OCI-LY7 (cell line): ENCODE measurements at regions not wholly inside any gene's neighbourhood (a gene's known extent, or its start where the extent isn't known, plus 50 kb on each side); places are given as distances from the start of the nearest gene placed in this dataset.

Experiments used
- BruUV-seq: library from RNA; stranded (reverse); fragments of 400-500 nt; replicated peaks from 2 replicates; lab custom pipeline; 2021; lab: Mats Ljungman, UMichigan
- CTCF ChIA-PET: fragments of 300-600 bp; sonication (Branson Sonifier 250); formaldehyde crosslinking; loops from one replicate; lab custom pipeline; 2022; ENCODE audit warnings: antibody characterized with exemption; ENCODE audit not compliant: unreplicated experiment; lab: Charles Lee
- POLR2A ChIA-PET: fragments of 300-600 bp; sonication (Branson Sonifier 250); formaldehyde crosslinking; loops from one replicate; lab custom pipeline; 2022; ENCODE audit warnings: antibody characterized with exemption; lab: Charles Lee
- DNase-seq: peaks from one replicate; pipeline ENCODE4 v3.0.0-alpha.2; 2015; ENCODE audit warnings: low spot score
- H2AFZ ChIP-seq: fragments of 200-600 bp; sonication (generic), shearing (Covaris generic); 2 replicates; pipeline ENCODE4 v1.6.1; 2014; ENCODE audit warnings: mild to moderate bottlenecking, antibody characterized with exemption, low read length, moderate library complexity
- H3K27ac ChIP-seq: fragments of 200-600 bp; sonication (generic); 2 replicates; pipeline ENCODE4 v1.5.1; 2014; ENCODE audit warnings: mixed run types, low read depth, mild to moderate bottlenecking, moderate library complexity, low read length, inconsistent platforms; ENCODE audit not compliant: poor library complexity, severe bottlenecking
- H3K36me3 ChIP-seq: fragments of 200-600 bp; sonication (generic); 2 replicates; pipeline ENCODE4 v1.6.1; 2014; ENCODE audit warnings: mild to moderate bottlenecking, antibody characterized with exemption, low read length, moderate library complexity, mixed read lengths; ENCODE audit not compliant: insufficient read depth
- H3K4me1 ChIP-seq: fragments of 200-600 bp; sonication (generic); 2 replicates; pipeline ENCODE4 v1.5.1; 2014; ENCODE audit warnings: mild to moderate bottlenecking, low read length; ENCODE audit not compliant: insufficient read depth, poor library complexity, severe bottlenecking
- H3K4me2 ChIP-seq: fragments of 200-600 bp; sonication (generic); 2 replicates; pipeline ENCODE4 v1.6.1; 2014; ENCODE audit warnings: mild to moderate bottlenecking, low read length
- H3K4me3 ChIP-seq: fragments of 200-600 bp; sonication (generic); 2 replicates; pipeline ENCODE4 v1.5.1; 2014; ENCODE audit warnings: mild to moderate bottlenecking, low read depth, low read length; ENCODE audit not compliant: poor library complexity, severe bottlenecking
- H3K79me2 ChIP-seq: fragments of 200-600 bp; sonication (generic); 2 replicates; pipeline ENCODE4 v1.6.1; 2016; ENCODE audit warnings: low read depth, mild to moderate bottlenecking, low read length, moderate library complexity, mixed read lengths; ENCODE audit not compliant: insufficient read depth
- H3K9me2 ChIP-seq: fragments of 200-600 bp; sonication (generic); 2 replicates; pipeline ENCODE4 v1.6.1; 2016; ENCODE audit warnings: mild to moderate bottlenecking, low read length, mixed read lengths; ENCODE audit not compliant: insufficient read depth
- H3K9me3 ChIP-seq: fragments of 200-600 bp; sonication (generic); 2 replicates; pipeline ENCODE4 v1.6.1; 2014; ENCODE audit warnings: mild to moderate bottlenecking, mixed run types, low read length, mixed read lengths
- H4K20me1 ChIP-seq: fragments of 200-600 bp; sonication (generic); 2 replicates; pipeline ENCODE4 v1.6.1; 2014; ENCODE audit warnings: mild to moderate bottlenecking, antibody characterized with exemption, low read length, moderate library complexity, mixed read lengths; ENCODE audit not compliant: insufficient read depth
- EZH2phosphoT487 ChIP-seq: fragments of 200-600 bp; sonication (generic); IDR thresholded peaks from 2 replicates; pipeline ENCODE4 v1.6.1; 2018; ENCODE audit warnings: low read depth, borderline replicate concordance, mild to moderate bottlenecking, mixed run types, antibody characterized with exemption, low read length, moderate library complexity, mixed read lengths
- intact Hi-C: fragments of 100-400 bp; cut with micrococcal nuclease; formaldehyde crosslinking; loops from one replicate; pipeline ENCODE4 v1.10.0; 2022; ENCODE audit not compliant: unreplicated experiment
- TF ChIP-seq, protein P1 (sequence below): fragments of 200-600 bp; sonication (generic); conservative IDR thresholded peaks from 2 replicates; pipeline ENCODE4 v1.5.1; 2014; ENCODE audit warnings: mild to moderate bottlenecking, antibody characterized with exemption, low read length, moderate library complexity, mixed read lengths

DNA sequence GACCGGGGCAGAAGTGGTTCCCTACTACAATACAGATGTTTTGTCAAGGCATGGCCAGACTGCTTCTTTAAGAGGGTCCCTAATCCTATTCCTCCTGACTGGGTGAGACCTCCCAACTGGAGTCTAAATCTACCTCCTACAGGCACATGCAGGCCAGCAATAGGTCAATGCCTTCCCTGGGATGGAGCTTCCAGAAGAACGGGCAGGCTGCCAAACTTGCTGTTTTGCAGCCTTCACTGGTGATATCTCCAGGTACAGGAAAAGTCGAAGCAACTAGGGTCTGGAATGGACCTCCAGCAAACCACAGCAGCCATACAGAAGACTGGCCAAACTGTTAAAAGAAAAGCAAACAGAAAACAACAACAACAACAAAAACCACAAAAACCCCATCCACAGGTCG is 678.4 kb upstream of the DIAPH2 start:
- Histone ChIP-seq H3K9me2 (no peaks in the 10 kb centered on the region), H3K4me3 (no peak overlapping the region), H2AFZ (no peak overlapping the region), H3K79me2 (no peaks in the 10 kb centered on the region), H3K36me3 (no peaks in the 10 kb centered on the region), H4K20me1 (no peaks in the 10 kb centered on the region), H3K4me2 (no peak overlapping the region), H3K9me3 (no peaks in the 10 kb centered on the region), H3K4me1 (no peaks in the 10 kb centered on the region), H3K27ac (no peak overlapping the region)
- intact Hi-C loops: no loop called here
- BruUV-seq: no TSS peak
- no peak for DNase-seq
- ChIA-PET CTCF (no interaction called here), POLR2A (no interaction called here)
- TF ChIP-seq EZH2phosphoT487: no peak
- TF ChIP-seq, protein P1, sequence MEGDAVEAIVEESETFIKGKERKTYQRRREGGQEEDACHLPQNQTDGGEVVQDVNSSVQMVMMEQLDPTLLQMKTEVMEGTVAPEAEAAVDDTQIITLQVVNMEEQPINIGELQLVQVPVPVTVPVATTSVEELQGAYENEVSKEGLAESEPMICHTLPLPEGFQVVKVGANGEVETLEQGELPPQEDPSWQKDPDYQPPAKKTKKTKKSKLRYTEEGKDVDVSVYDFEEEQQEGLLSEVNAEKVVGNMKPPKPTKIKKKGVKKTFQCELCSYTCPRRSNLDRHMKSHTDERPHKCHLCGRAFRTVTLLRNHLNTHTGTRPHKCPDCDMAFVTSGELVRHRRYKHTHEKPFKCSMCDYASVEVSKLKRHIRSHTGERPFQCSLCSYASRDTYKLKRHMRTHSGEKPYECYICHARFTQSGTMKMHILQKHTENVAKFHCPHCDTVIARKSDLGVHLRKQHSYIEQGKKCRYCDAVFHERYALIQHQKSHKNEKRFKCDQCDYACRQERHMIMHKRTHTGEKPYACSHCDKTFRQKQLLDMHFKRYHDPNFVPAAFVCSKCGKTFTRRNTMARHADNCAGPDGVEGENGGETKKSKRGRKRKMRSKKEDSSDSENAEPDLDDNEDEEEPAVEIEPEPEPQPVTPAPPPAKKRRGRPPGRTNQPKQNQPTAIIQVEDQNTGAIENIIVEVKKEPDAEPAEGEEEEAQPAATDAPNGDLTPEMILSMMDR: no peak

DNA sequence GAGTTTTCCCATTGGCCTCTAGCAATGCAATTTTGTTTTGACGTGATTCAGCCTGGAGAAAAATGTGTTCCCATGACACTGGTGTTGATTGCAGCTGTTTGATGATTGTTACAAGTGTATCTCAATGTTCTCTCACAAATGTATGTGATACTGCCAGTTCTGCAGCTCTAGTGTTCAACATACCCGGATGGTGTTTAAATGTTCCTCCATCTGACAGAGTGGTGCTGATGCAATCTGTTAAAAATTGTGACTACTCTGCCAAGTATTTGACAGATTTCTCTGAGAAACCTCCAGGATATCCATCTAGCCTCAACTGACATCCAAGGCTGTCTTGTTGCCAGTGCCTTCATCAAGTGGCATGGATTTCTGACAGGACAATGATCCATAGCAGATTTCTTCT is 657.2 kb upstream of the DIAPH2 start:
- Histone ChIP-seq H3K79me2 (no peaks in the 10 kb centered on the region), H3K9me3 (no peaks in the 10 kb centered on the region), H3K27ac (no peak overlapping the region), H3K9me2 (no peaks in the 10 kb centered on the region), H2AFZ (no peak overlapping the region), H4K20me1 (no peaks in the 10 kb centered on the region), H3K4me1 (no peaks in the 10 kb centered on the region), H3K4me3 (no peak overlapping the region), H3K36me3 (no peaks in the 10 kb centered on the region), H3K4me2 (no peak overlapping the region)
- TF ChIP-seq, protein P1: no peak
- no peak for TF ChIP-seq EZH2phosphoT487
- POLR2A ChIA-PET: interaction anchor here (0.5 to 0.7 kb wide), 2 partner anchors 182 to 699 kb away, joined by 3 read pairs; no protein-coding TSS in a partner anchor
- CTCF ChIA-PET: no interaction called here
- intact Hi-C loops: no loop called here
- no TSS peak for BruUV-seq
- no peak for DNase-seq

DNA sequence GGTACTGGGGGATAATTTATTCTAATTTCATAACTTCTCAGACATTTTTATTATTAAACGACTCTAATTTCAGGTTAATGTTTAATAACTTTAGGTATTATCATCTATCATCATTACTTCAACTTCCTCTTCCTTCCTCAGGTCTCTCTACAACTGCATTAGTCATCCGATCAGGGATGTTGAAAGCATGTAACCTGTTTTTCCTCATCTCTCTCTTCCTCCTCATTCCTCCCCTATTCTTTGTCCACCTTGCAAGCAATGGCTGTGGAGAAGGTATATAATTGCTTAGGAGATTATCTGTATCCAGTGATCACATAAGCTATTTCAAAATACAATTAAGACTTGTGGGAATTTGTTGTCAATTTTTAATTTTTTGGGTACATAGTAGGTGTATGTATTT is 632.6 kb upstream of the DIAPH2 start:
- intact Hi-C loops: no loop called here
- H3K4me1 ChIP-seq: no peaks in the 10 kb centered on the region
- no peaks in the 10 kb centered on the region for H3K79me2 ChIP-seq
- H3K4me2 ChIP-seq: no peak overlapping the region
- DNase-seq: no peak
- CTCF ChIA-PET: no interaction called here
- no peaks in the 10 kb centered on the region for H4K20me1 ChIP-seq
- no peak overlapping the region for H2AFZ ChIP-seq
- no peaks in the 10 kb centered on the region for H3K9me2 ChIP-seq
- H3K4me3 ChIP-seq: no peak overlapping the region
- no peaks in the 10 kb centered on the region for H3K9me3 ChIP-seq
- no peaks in the 10 kb centered on the region for H3K36me3 ChIP-seq
- H3K27ac ChIP-seq: no peak overlapping the region
- BruUV-seq: no TSS peak
- POLR2A ChIA-PET: no interaction called here
- TF ChIP-seq, protein P1: no peak
- no peak for TF ChIP-seq EZH2phosphoT487
